ENCODE measurements at regions not wholly inside any gene's neighbourhood (a gene's known extent, or its start where the extent isn't known, plus 50 kb on each side); places are given as distances from the start of the nearest gene placed in this dataset.

GRCh38 chr6:97632341-97632740 is 349.3 kb upstream of the MMS22L start:
- TF ChIP-seq EZH2 (optimal IDR thresholded peaks at IDR 0.05; ENCODE audit: low read depth, low read length) = no peak
- no peak for TF ChIP-seq CTCF (IDR thresholded peaks at IDR 0.05; ENCODE audit: low read length)

Measured in MM.1S (cell line).